ENCODE measurements at regions not wholly inside any gene's neighbourhood (a gene's known extent, or its start where the extent isn't known, plus 50 kb on each side); places are given as distances from the start of the nearest gene placed in this dataset.

GRCh38 chr12:87879141-87879540, 150.1 kb downstream of the C12orf50 start:
- no peaks in the 10 kb centered on the region for H3K9me3 ChIP-seq (ENCODE audit: control insufficient read depth in 2 of 2, low read length in 2 of 2)
- H3K27me3 ChIP-seq (ENCODE audit: control insufficient read depth in 1 of 2, insufficient read depth in 2 of 2, low read length in 2 of 2): no peaks in the 10 kb centered on the region
- H3K27ac ChIP-seq (ENCODE audit: low read length): no peak overlapping the region
- H3K4me3 ChIP-seq (ENCODE audit: low read length in 2 of 2): no peak overlapping the region
- no peaks in the 10 kb centered on the region for H3K36me3 ChIP-seq (ENCODE audit: control insufficient read depth in 2 of 2, insufficient read depth in 2 of 2, low read length in 2 of 2)
- no peak overlapping the region for H3K9ac ChIP-seq (ENCODE audit: low read length in 2 of 2)
- H3K4me1 ChIP-seq (ENCODE audit: control insufficient read depth, insufficient read depth, low read length): no peaks in the 10 kb centered on the region

- Histone ChIP-seq H3K9me3 (ENCODE audit: control insufficient read depth in 2 of 2, low read length in 2 of 2) (no peaks in the 10 kb centered on the region), H3K27me3 (ENCODE audit: control insufficient read depth in 1 of 2, insufficient read depth in 2 of 2, low read length in 2 of 2) (no peaks in the 10 kb centered on the region), H3K4me3 (ENCODE audit: low read length in 2 of 2) (no peak overlapping the region), H3K9ac (ENCODE audit: low read length in 2 of 2) (no peak overlapping the region), H3K4me1 (ENCODE audit: control insufficient read depth, insufficient read depth, low read length) (no peaks in the 10 kb centered on the region), H3K36me3 (ENCODE audit: control insufficient read depth in 2 of 2, insufficient read depth in 2 of 2, low read length in 2 of 2) (no peaks in the 10 kb centered on the region), H3K27ac (ENCODE audit: low read length) (no peak overlapping the region)
Measured at GRCh38 chr12:87870493-87871460, 158.4 kb downstream of the C12orf50 start.

DNA sequence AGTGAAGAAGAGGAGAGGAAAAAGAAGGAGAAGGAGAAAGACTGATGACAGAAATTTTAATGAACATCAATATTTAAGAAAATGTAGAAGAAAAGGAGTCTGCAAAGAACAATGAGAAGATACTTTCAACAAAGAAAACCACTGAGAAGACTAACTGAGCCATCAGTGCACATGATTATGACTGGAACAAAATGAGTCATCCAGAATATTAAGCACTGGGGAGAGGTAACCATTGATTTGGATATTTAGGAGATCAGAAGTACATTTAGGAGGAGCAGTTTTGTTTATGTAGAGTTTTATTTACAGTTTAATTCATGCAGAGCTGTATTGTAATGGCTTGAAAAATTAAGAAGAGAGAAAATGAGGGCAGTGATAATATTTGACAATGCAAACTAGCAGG, 159.1 kb downstream of the C12orf50 start:
- Histone ChIP-seq H3K36me3 (ENCODE audit: control insufficient read depth in 2 of 2, insufficient read depth in 2 of 2, low read length in 2 of 2) (no peaks in the 10 kb centered on the region), H3K4me1 (ENCODE audit: control insufficient read depth, insufficient read depth, low read length) (no peaks in the 10 kb centered on the region), H3K9me3 (ENCODE audit: control insufficient read depth in 2 of 2, low read length in 2 of 2) (no peaks in the 10 kb centered on the region), H3K27ac (ENCODE audit: low read length) (no peak overlapping the region), H3K27me3 (ENCODE audit: control insufficient read depth in 1 of 2, insufficient read depth in 2 of 2, low read length in 2 of 2) (no peaks in the 10 kb centered on the region), H3K4me3 (ENCODE audit: low read length in 2 of 2) (no peak overlapping the region), H3K9ac (ENCODE audit: low read length in 2 of 2) (no peak overlapping the region)

DNA sequence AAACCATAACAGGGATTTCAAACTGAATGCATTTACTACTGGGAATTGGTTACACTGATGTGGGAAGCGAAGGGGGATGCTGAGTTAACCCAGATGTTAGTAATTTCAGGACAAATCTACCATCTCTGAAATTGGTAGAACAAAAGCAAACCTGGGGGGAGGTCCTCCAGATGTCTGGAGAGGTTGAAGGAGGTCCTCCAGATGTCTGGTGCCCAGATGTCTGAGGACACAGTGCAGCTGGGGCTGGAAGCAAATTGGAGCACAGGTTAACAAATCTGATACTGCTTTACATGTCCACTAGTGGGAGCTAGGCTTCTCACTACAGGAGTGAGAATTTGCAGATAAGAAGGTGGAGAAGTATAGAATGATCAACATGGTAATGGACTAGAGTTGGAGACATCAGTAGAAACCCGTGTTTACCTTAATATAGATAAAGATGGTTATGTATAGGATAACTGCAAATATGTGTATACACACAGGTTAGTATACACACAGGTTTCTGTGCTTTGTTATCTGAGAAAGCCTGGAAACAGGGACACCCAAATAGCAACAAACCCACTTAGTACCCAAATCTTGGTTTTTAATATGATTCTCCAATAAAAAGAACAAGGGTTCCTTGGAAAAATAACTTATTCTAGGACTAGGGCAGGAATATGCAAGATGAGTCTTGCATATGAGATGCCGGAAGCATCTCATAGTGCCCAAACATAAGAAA, 162.5 kb downstream of the C12orf50 start:
- Histone ChIP-seq H3K4me3 (ENCODE audit: low read length in 2 of 2) (no peak overlapping the region), H3K9ac (ENCODE audit: low read length in 2 of 2) (no peak overlapping the region), H3K4me1 (ENCODE audit: control insufficient read depth, insufficient read depth, low read length) (no peaks in the 10 kb centered on the region), H3K36me3 (ENCODE audit: control insufficient read depth in 2 of 2, insufficient read depth in 2 of 2, low read length in 2 of 2) (no peaks in the 10 kb centered on the region), H3K27ac (ENCODE audit: low read length) (no peak overlapping the region), H3K9me3 (ENCODE audit: control insufficient read depth in 2 of 2, low read length in 2 of 2) (no peaks in the 10 kb centered on the region), H3K27me3 (ENCODE audit: control insufficient read depth in 1 of 2, insufficient read depth in 2 of 2, low read length in 2 of 2) (no peaks in the 10 kb centered on the region)

DNA sequence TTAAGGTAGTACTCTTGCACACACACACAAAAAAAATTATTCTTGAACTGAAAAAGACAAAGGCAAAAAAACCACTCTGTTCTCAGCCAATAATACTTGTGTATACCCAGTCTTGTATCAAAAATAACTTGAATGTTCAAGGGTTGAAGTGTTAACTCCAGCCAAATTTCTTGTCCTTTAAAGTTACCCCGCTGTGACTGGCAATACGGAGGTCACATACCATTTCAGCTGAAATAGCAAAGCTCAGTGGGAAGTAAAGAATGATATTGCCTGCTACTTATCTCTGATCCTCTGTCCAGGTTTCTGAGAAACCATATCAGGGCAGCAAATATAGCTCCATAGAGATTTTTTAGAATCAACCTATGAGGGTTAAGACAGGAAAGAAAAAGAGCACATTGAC, 167.4 kb downstream of the C12orf50 start:
- no peaks in the 10 kb centered on the region for H3K36me3 ChIP-seq (ENCODE audit: control insufficient read depth in 2 of 2, insufficient read depth in 2 of 2, low read length in 2 of 2)
- no peaks in the 10 kb centered on the region for H3K4me1 ChIP-seq (ENCODE audit: control insufficient read depth, insufficient read depth, low read length)
- no peaks in the 10 kb centered on the region for H3K27me3 ChIP-seq (ENCODE audit: control insufficient read depth in 1 of 2, insufficient read depth in 2 of 2, low read length in 2 of 2)
- no peak overlapping the region for H3K27ac ChIP-seq (ENCODE audit: low read length)
- no peaks in the 10 kb centered on the region for H3K9me3 ChIP-seq (ENCODE audit: control insufficient read depth in 2 of 2, low read length in 2 of 2)
- H3K9ac ChIP-seq (ENCODE audit: low read length in 2 of 2): no peak overlapping the region
- H3K4me3 ChIP-seq (ENCODE audit: low read length in 2 of 2): no peak overlapping the region

DNA sequence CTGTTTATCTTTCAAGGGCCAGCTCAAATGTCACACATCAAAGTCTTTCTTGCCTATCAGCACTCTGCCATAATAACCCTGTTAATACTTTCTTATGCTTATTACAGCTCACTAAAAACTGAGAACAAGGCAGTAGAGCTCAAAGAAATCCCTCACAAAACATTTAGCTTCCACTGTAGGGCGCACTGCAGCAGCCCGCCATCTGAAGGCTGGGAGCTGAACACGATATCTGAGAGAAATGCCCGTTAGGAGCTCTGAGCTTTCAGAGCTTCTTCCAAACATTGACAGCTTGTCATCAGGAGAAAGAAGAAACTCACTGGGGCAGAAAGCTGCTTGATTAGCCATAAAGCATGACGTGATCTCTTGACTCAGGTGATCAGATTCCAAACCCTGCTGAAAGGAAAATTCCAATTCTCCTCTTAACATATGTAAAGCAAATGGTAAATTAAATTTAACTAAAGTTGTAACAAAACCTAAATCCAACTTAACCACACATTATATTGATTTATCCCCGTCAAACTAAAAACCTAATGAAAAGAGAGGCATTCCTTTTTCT, 175.7 kb downstream of the C12orf50 start:
- Histone ChIP-seq H3K27ac (ENCODE audit: low read length) (no peak overlapping the region), H3K4me3 (ENCODE audit: low read length in 2 of 2) (no peak overlapping the region), H3K9me3 (ENCODE audit: control insufficient read depth in 2 of 2, low read length in 2 of 2) (no peaks in the 10 kb centered on the region), H3K27me3 (ENCODE audit: control insufficient read depth in 1 of 2, insufficient read depth in 2 of 2, low read length in 2 of 2) (no peaks in the 10 kb centered on the region), H3K4me1 (ENCODE audit: control insufficient read depth, insufficient read depth, low read length) (no peaks in the 10 kb centered on the region), H3K36me3 (ENCODE audit: control insufficient read depth in 2 of 2, insufficient read depth in 2 of 2, low read length in 2 of 2) (no peaks in the 10 kb centered on the region), H3K9ac (ENCODE audit: low read length in 2 of 2) (no peak overlapping the region)

DNA sequence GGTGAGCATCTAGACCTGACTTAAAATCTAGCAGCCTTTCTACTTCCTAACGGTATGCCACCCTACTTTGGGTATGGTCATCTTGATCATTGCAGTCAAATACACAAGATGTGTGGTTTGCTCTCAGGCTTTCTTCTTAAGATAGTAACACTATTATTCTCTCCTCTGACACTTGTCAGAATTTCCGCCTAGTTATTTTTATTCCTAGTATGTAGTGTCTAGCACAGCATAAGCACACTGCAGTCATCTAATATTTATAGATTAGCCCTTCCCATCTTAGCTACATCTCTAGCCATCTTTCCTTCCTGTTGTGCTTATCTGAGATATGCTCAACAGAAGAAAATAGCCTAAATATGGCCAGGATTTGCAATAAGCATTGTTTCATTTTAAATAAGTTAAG, 180.1 kb downstream of the C12orf50 start:
- H3K27ac ChIP-seq (ENCODE audit: low read length): no peak overlapping the region
- H3K27me3 ChIP-seq (ENCODE audit: control insufficient read depth in 1 of 2, insufficient read depth in 2 of 2, low read length in 2 of 2): no peaks in the 10 kb centered on the region
- no peaks in the 10 kb centered on the region for H3K36me3 ChIP-seq (ENCODE audit: control insufficient read depth in 2 of 2, insufficient read depth in 2 of 2, low read length in 2 of 2)
- no peaks in the 10 kb centered on the region for H3K4me1 ChIP-seq (ENCODE audit: control insufficient read depth, insufficient read depth, low read length)
- no peak overlapping the region for H3K4me3 ChIP-seq (ENCODE audit: low read length in 2 of 2)
- H3K9me3 ChIP-seq (ENCODE audit: control insufficient read depth in 2 of 2, low read length in 2 of 2): no peaks in the 10 kb centered on the region
- H3K9ac ChIP-seq (ENCODE audit: low read length in 2 of 2): no peak overlapping the region

GRCh38 chr12:87848248-87848868, 180.8 kb downstream of the C12orf50 start:
- Histone ChIP-seq H3K4me3 (ENCODE audit: low read length in 2 of 2) (no peak overlapping the region), H3K9ac (ENCODE audit: low read length in 2 of 2) (no peak overlapping the region), H3K4me1 (ENCODE audit: control insufficient read depth, insufficient read depth, low read length) (no peaks in the 10 kb centered on the region), H3K27ac (ENCODE audit: low read length) (no peak overlapping the region), H3K9me3 (ENCODE audit: control insufficient read depth in 2 of 2, low read length in 2 of 2) (no peaks in the 10 kb centered on the region), H3K36me3 (ENCODE audit: control insufficient read depth in 2 of 2, insufficient read depth in 2 of 2, low read length in 2 of 2) (no peaks in the 10 kb centered on the region), H3K27me3 (ENCODE audit: control insufficient read depth in 1 of 2, insufficient read depth in 2 of 2, low read length in 2 of 2) (no peaks in the 10 kb centered on the region)

DNA sequence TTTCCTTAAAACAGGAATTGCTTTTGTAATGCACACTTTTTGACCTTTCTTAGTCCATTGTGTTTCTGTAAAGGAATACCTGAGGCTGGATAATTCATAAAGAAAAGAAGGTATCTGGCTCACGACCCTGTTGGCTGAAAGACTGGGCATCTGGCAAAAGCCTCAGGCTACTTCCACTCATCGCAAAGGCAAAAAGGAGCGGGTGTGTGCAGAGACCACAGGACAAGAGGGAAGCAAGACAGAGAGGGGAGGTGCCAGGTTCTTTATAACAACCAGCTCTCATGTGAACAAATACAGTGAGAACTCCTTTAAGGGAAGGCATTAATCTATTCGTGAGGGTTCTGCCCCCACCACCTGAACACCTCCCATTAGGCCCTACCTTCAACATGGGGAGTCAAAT, 182.1 kb downstream of the C12orf50 start:
- Histone ChIP-seq H3K4me3 (ENCODE audit: low read length in 2 of 2) (no peak overlapping the region), H3K4me1 (ENCODE audit: control insufficient read depth, insufficient read depth, low read length) (no peaks in the 10 kb centered on the region), H3K9ac (ENCODE audit: low read length in 2 of 2) (no peak overlapping the region), H3K27me3 (ENCODE audit: control insufficient read depth in 1 of 2, insufficient read depth in 2 of 2, low read length in 2 of 2) (no peaks in the 10 kb centered on the region), H3K9me3 (ENCODE audit: control insufficient read depth in 2 of 2, low read length in 2 of 2) (no peaks in the 10 kb centered on the region), H3K27ac (ENCODE audit: low read length) (no peak overlapping the region), H3K36me3 (ENCODE audit: control insufficient read depth in 2 of 2, insufficient read depth in 2 of 2, low read length in 2 of 2) (no peaks in the 10 kb centered on the region)

- H3K36me3 ChIP-seq (ENCODE audit: control insufficient read depth in 2 of 2, insufficient read depth in 2 of 2, low read length in 2 of 2): no peaks in the 10 kb centered on the region
- no peaks in the 10 kb centered on the region for H3K4me1 ChIP-seq (ENCODE audit: control insufficient read depth, insufficient read depth, low read length)
- H3K27ac ChIP-seq (ENCODE audit: low read length): no peak overlapping the region
- H3K9ac ChIP-seq (ENCODE audit: low read length in 2 of 2): no peak overlapping the region
- H3K4me3 ChIP-seq (ENCODE audit: low read length in 2 of 2): no peak overlapping the region
- H3K9me3 ChIP-seq (ENCODE audit: control insufficient read depth in 2 of 2, low read length in 2 of 2): no peaks in the 10 kb centered on the region
- H3K27me3 ChIP-seq (ENCODE audit: control insufficient read depth in 1 of 2, insufficient read depth in 2 of 2, low read length in 2 of 2): no peaks in the 10 kb centered on the region
Measured at GRCh38 chr12:87846045-87846444, 183.2 kb downstream of the C12orf50 start.

Data from stomach smooth muscle (tissue), 2 donors.